ENCODE measurements at regions not wholly inside any gene's neighbourhood (a gene's known extent, or its start where the extent isn't known, plus 50 kb on each side); places are given as distances from the start of the nearest gene placed in this dataset.

DNA sequence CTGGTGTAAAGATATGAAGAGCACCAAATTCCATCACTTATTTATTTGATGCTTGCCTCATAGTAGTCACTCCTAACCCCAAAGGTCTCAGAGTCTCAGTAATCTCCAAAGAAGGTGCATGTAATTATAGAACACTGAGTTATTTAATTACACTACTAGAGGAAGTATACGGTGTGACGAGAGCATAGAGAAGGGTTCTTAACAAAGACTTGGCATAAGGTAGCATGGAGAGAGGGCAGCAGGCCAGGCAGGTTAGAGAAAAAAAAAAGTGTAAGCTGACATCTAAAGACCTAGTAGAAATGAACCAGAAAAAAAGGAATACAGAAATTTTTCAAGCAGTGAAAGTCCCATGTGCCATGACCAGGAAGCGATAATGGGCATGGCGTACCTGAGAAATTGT is 213.3 kb upstream of the TGFBR2 start:
- TF ChIP-seq EZH2 (IDR thresholded peaks at IDR 0.05), result no peak
- no peak for TF ChIP-seq POLR2AphosphoS5 (IDR thresholded peaks at IDR 0.05; ENCODE audit: borderline replicate concordance, low read depth, low read length)
- TF ChIP-seq FOXP2 (optimal IDR thresholded peaks at IDR 0.05; ENCODE audit: control extremely low read depth, extremely low read length, insufficient read depth), result no peak
